PFSK-1 (cell line): ENCODE measurements at regions not wholly inside any gene's neighbourhood (a gene's known extent, or its start where the extent isn't known, plus 50 kb on each side); places are given as distances from the start of the nearest gene placed in this dataset.

Experiments
- FOXP2 ChIP-seq: optimal IDR thresholded peaks from 2 replicates; pipeline ENCODE3; 2011; ENCODE audit warnings: borderline replicate concordance, control low read depth, inconsistent platforms; ENCODE audit not compliant: insufficient read depth; ENCODE audit errors: extremely low read length, extremely low read depth
- POLR2AphosphoS5 ChIP-seq: IDR thresholded peaks from 2 replicates; pipeline ENCODE4 v1.6.1; 2012; ENCODE audit warnings: low read depth, mild to moderate bottlenecking, control low read depth, low read length, moderate library complexity
- SIN3A ChIP-seq: IDR thresholded peaks from 2 replicates; pipeline ENCODE4 v1.6.1; 2012; ENCODE audit warnings: mild to moderate bottlenecking, low read length, moderate library complexity, borderline replicate concordance; ENCODE audit not compliant: insufficient read depth
- TAF1 ChIP-seq: IDR thresholded peaks from 2 replicates; pipeline ENCODE4 v1.6.1; 2012; ENCODE audit warnings: low read length, control low read depth, borderline replicate concordance; ENCODE audit not compliant: insufficient read depth

- TF ChIP-seq SIN3A (no peak), POLR2AphosphoS5 (no peak), TAF1 (no peak), FOXP2 (no peak)
Observed at GRCh38 chr6:23002044-23002619, 432.8 kb downstream of the HDGFL1 start.
